Nephron progenitor cell (in vitro differentiated cells): ENCODE measurements at regions not wholly inside any gene's neighbourhood (a gene's known extent, or its start where the extent isn't known, plus 50 kb on each side); places are given as distances from the start of the nearest gene placed in this dataset.

Experiments used
- DNase-seq: peaks from one replicate; pipeline ENCODE4 v3.0.0; 2021
- H3K27ac Mint-ChIP-seq: 2 replicates; pipeline ENCODE4 v1.8.0; 2021; ENCODE audit warnings: mild to moderate bottlenecking, moderate library complexity, mixed read lengths
- H3K27me3 Mint-ChIP-seq: 2 replicates; pipeline ENCODE4 v1.8.0; 2021; ENCODE audit warnings: mild to moderate bottlenecking, low read depth, mixed read lengths; ENCODE audit not compliant: poor library complexity
- H3K36me3 Mint-ChIP-seq: 2 replicates; pipeline ENCODE4 v1.8.0; 2021; ENCODE audit warnings: low read depth, mixed read lengths
- H3K4me1 Mint-ChIP-seq: 2 replicates; pipeline ENCODE4 v1.8.0; 2021; ENCODE audit warnings: mixed read lengths
- H3K4me3 Mint-ChIP-seq: 2 replicates; pipeline ENCODE4 v1.8.0; 2021; ENCODE audit warnings: mild to moderate bottlenecking, moderate library complexity, mixed read lengths
- H3K9me3 Mint-ChIP-seq: 2 replicates; pipeline ENCODE4 v1.8.0; 2021; ENCODE audit warnings: mild to moderate bottlenecking, moderate library complexity, mixed read lengths
- CTCF ChIP-seq: fragments of 200-600 bp; sonication (generic); IDR thresholded peaks from 2 replicates; pipeline ENCODE4 v1.5.0; 2021; ENCODE audit warnings: antibody characterized with exemption

- Mint-ChIP-seq H3K9me3 (peaks cover 3% of the 10 kb centered on the region), H3K4me3 (no peak overlapping the region), H3K36me3 (peaks cover 3% of the 10 kb centered on the region), H3K27me3 (peaks cover 15% of the 10 kb centered on the region), H3K4me1 (peaks cover 9% of the 10 kb centered on the region), H3K27ac (no peak overlapping the region)
- TF ChIP-seq CTCF, result no peak
- DNase-seq, result no peak
These were observed 222.2 kb downstream of the BCL11A start for GRCh38 chr2:60331115-60331809.

DNA sequence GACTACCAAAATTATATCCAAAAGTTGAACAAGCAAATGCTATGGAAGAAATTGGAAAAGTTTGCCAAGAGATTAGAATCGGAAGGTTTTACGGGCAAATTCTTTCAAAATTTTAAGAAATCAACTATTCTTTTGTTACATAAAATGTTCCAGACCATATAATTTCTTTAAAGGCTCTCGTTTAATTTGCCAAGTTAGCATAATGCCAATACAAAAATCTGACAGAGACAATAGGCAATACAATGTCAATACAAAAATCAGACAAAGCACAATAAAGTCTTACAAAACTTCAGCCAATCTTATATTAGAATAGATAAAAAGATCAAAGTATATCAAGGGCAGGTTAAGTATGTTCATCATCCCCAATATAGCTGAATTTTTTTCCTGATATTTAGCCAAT, 224.2 kb downstream of the BCL11A start:
- Mint-ChIP-seq H3K4me3 (no peak overlapping the region), H3K27me3 (peaks cover 15% of the 10 kb centered on the region), H3K27ac (no peak overlapping the region), H3K9me3 (peaks cover 11% of the 10 kb centered on the region), H3K4me1 (peaks cover 3% of the 10 kb centered on the region), H3K36me3 (peaks cover 9% of the 10 kb centered on the region)
- no peak for TF ChIP-seq CTCF
- DNase-seq, result no peak

DNA sequence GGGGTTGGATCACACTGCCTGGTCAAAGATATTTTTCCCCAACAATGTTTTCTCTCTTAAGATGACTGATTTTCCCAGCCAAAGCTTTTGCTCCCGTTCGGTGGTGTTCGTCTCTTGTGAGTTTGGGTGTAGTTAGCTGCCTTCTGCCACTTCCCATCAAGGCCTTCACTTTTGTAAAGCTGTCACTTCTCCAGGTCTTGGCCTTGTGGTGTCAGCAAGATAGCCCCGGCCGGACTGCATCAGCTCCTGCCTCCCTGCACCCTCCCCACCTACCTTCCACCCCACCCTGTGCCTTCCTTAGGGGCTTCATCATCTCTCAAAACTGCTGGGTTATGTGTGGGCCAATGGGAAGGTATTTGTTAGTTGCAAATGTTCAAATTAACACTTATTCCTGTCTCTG, 228.9 kb downstream of the BCL11A start:
- Mint-ChIP-seq H3K9me3 (peaks cover 11% of the 10 kb centered on the region), H3K4me3 (no peak overlapping the region), H3K4me1 (peaks cover 30% of the 10 kb centered on the region), H3K36me3 (peaks cover 9% of the 10 kb centered on the region), H3K27me3 (peaks cover 25% of the 10 kb centered on the region), H3K27ac (no peak overlapping the region)
- DNase-seq, result no peak
- TF ChIP-seq CTCF, result no peak

DNA sequence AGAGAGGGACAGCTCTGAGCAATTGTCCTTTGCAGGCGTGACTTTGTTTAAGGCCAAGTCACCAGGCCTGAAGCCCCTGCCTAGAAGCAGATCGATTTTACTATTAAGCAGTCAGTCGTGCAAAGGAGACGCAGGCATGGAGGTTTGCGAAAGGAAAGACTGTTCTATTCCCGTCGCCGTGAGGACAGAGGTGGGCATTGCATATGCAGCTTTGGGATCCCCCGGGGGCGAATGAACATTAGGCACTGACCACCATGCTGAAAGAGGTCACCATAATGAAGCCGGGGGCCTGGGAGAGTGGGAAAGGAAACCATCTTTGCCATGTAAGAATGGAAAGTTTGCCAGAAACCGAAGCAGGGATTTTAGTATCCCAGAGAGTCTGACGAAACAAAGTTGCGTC, 231.6 kb downstream of the BCL11A start:
- TF ChIP-seq CTCF, result no peak
- DNase-seq, result no peak
- Mint-ChIP-seq H3K4me3 (no peak overlapping the region), H3K36me3 (peaks cover 9% of the 10 kb centered on the region), H3K27ac (no peak overlapping the region), H3K9me3 (peaks cover 11% of the 10 kb centered on the region), H3K27me3 (peaks cover 40% of the 10 kb centered on the region), H3K4me1 (peaks cover 57% of the 10 kb centered on the region)

GRCh38 chr2:60320724-60321123, 232.7 kb downstream of the BCL11A start:
- DNase-seq, result no peak
- Mint-ChIP-seq H3K27ac (no peak overlapping the region), H3K9me3 (peaks cover 2% of the 10 kb centered on the region), H3K4me1 (peaks cover 68% of the 10 kb centered on the region), H3K27me3 (peaks cover 40% of the 10 kb centered on the region), H3K36me3 (peaks cover 3% of the 10 kb centered on the region), H3K4me3 (no peak overlapping the region)
- no peak for TF ChIP-seq CTCF

- TF ChIP-seq CTCF, result no peak
- H3K9me3 Mint-ChIP-seq, result no peaks in the 10 kb centered on the region
- no peak overlapping the region for H3K27ac Mint-ChIP-seq
- peaks cover 44% of the 10 kb centered on the region for H3K27me3 Mint-ChIP-seq
- no peaks in the 10 kb centered on the region for H3K36me3 Mint-ChIP-seq
- H3K4me1 Mint-ChIP-seq, result peaks cover 74% of the 10 kb centered on the region
- DNase-seq, result no peak
- H3K4me3 Mint-ChIP-seq, result no peak overlapping the region
These were observed 234.4 kb downstream of the BCL11A start for GRCh38 chr2:60319031-60319547.
